ENCODE measurements at regions not wholly inside any gene's neighbourhood (a gene's known extent, or its start where the extent isn't known, plus 50 kb on each side); places are given as distances from the start of the nearest gene placed in this dataset.

DNA sequence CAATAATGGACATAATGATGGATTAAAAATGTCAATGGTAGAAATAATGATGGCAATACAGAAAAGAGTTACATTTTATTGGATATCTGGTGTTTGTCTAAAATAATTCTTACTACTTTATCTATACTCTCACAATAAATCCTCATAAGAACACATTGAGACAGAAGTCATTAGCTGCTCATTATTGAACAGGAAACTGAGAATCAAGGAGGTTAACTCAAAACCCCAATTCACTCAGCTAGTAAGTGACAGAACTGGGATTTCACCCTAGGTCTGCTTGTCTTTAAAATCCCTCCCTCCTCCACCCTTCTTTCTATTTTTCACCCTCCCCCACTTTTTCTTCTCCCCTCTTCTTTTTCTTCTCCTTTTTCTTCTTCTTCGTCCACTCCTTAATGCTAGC is 285.8 kb upstream of the TNC start:
- Histone ChIP-seq H3K36me3 (ENCODE audit: low read depth) (no peaks in the 10 kb centered on the region), H3K27ac (ENCODE audit: poor library complexity, severe bottlenecking) (no peak overlapping the region), H3K4me1 (ENCODE audit: insufficient read depth, poor library complexity, severe bottlenecking) (no peaks in the 10 kb centered on the region), H3K9me3 (ENCODE audit: severe bottlenecking) (no peaks in the 10 kb centered on the region), H3K4me3 (ENCODE audit: severe bottlenecking) (no peak overlapping the region), H3K27me3 (ENCODE audit: insufficient read depth, poor library complexity, severe bottlenecking) (no peaks in the 10 kb centered on the region)
- DNase-seq (ENCODE audit: low spot score): no peak
- ATAC-seq (ENCODE audit: low read depth): no peak
- TF ChIP-seq, protein P1, sequence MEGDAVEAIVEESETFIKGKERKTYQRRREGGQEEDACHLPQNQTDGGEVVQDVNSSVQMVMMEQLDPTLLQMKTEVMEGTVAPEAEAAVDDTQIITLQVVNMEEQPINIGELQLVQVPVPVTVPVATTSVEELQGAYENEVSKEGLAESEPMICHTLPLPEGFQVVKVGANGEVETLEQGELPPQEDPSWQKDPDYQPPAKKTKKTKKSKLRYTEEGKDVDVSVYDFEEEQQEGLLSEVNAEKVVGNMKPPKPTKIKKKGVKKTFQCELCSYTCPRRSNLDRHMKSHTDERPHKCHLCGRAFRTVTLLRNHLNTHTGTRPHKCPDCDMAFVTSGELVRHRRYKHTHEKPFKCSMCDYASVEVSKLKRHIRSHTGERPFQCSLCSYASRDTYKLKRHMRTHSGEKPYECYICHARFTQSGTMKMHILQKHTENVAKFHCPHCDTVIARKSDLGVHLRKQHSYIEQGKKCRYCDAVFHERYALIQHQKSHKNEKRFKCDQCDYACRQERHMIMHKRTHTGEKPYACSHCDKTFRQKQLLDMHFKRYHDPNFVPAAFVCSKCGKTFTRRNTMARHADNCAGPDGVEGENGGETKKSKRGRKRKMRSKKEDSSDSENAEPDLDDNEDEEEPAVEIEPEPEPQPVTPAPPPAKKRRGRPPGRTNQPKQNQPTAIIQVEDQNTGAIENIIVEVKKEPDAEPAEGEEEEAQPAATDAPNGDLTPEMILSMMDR (IDR thresholded peaks at IDR 0.05; ENCODE audit: poor library complexity, severe bottlenecking): no peak

DNA sequence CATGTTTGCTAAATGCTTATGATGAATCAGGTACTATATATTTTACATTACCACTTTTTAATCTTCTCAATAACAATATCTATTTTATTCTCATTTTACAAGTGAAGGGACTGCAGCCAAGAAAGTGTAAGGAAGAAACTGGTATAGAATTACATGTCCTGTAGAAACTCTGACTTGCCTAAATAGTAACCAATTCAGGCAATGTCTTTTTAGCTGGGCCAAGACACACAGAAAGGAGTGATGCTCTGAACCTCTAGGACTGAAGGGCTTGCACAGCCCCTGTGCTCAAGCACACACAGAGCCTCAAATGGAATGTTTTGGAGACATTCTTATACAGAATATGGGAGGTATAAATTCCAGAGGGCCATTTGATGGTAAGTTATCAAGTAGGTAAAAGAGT is 286.4 kb upstream of the TNC start:
- H3K9me3 ChIP-seq (ENCODE audit: severe bottlenecking): no peaks in the 10 kb centered on the region
- no peak for ATAC-seq (ENCODE audit: low read depth)

DNA sequence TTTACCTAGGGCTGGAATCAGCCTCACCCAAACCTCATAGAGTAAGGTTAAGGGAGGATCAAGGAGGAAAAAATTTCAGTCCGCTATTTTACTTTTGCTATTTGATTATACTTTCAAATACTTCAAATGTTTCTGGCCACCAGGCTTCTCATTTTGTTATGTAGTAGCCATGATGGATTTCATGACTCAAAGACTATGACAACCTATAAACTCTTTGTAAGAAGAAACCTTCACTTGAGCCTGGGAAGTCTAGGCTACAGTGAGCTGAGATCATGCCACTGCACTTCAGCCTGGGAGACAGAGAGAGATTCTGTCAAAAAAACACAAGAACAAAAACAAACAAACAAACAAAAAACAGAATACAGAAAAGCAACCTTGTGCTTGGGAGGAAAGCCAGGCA is 293.6 kb upstream of the TNC start:
- ATAC-seq (ENCODE audit: low read depth): no peak
- no peaks in the 10 kb centered on the region for H3K4me1 ChIP-seq (ENCODE audit: insufficient read depth, poor library complexity, severe bottlenecking)
- DNase-seq (ENCODE audit: low spot score): no peak
- no peak overlapping the region for H3K4me3 ChIP-seq (ENCODE audit: severe bottlenecking)
- TF ChIP-seq, protein P1 (IDR thresholded peaks at IDR 0.05; ENCODE audit: poor library complexity, severe bottlenecking): no peak
- no peaks in the 10 kb centered on the region for H3K9me3 ChIP-seq (ENCODE audit: severe bottlenecking)
- H3K27me3 ChIP-seq (ENCODE audit: insufficient read depth, poor library complexity, severe bottlenecking): no peaks in the 10 kb centered on the region
- H3K27ac ChIP-seq (ENCODE audit: poor library complexity, severe bottlenecking): no peak overlapping the region
- H3K36me3 ChIP-seq (ENCODE audit: low read depth): no peaks in the 10 kb centered on the region

More for the DNA sequence above, 286.4 kb upstream of the TNC start:
- no peak for DNase-seq (ENCODE audit: low spot score)
- Histone ChIP-seq H3K27ac (ENCODE audit: poor library complexity, severe bottlenecking) (no peak overlapping the region), H3K4me3 (ENCODE audit: severe bottlenecking) (no peak overlapping the region), H3K36me3 (ENCODE audit: low read depth) (no peaks in the 10 kb centered on the region), H3K4me1 (ENCODE audit: insufficient read depth, poor library complexity, severe bottlenecking) (no peaks in the 10 kb centered on the region), H3K27me3 (ENCODE audit: insufficient read depth, poor library complexity, severe bottlenecking) (no peaks in the 10 kb centered on the region)
- TF ChIP-seq, protein P1 (IDR thresholded peaks at IDR 0.05; ENCODE audit: poor library complexity, severe bottlenecking): no peak

DNA sequence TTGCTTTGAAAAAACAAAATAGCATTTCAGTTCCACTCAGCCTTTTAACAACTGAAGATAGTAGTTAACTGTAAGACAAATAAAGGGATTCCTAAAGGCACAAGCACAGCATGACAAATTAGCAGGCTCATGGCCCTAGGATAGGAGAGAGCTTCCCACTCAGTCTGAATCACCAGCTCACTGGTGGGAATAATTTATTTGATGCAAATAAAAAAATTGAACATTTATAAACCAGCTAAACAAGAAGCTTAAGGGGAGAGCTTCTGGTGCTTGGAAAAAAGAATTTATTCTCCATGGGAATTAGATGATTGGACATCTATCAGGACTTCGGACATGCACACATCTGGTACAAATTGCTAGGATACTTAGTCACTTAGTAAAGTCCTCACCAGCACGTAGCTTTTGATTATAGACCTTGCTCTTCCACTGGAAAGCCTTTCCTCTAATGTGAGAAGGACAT is 294.1 kb upstream of the TNC start:
- Histone ChIP-seq H3K4me1 (ENCODE audit: insufficient read depth, poor library complexity, severe bottlenecking) (no peaks in the 10 kb centered on the region), H3K9me3 (ENCODE audit: severe bottlenecking) (no peaks in the 10 kb centered on the region), H3K4me3 (ENCODE audit: severe bottlenecking) (no peak overlapping the region), H3K27ac (ENCODE audit: poor library complexity, severe bottlenecking) (no peak overlapping the region), H3K27me3 (ENCODE audit: insufficient read depth, poor library complexity, severe bottlenecking) (no peaks in the 10 kb centered on the region), H3K36me3 (ENCODE audit: low read depth) (no peaks in the 10 kb centered on the region)
- TF ChIP-seq, protein P1 (IDR thresholded peaks at IDR 0.05; ENCODE audit: poor library complexity, severe bottlenecking): no peak
- no peak for ATAC-seq (ENCODE audit: low read depth)
- DNase-seq (ENCODE audit: low spot score): no peak

DNA sequence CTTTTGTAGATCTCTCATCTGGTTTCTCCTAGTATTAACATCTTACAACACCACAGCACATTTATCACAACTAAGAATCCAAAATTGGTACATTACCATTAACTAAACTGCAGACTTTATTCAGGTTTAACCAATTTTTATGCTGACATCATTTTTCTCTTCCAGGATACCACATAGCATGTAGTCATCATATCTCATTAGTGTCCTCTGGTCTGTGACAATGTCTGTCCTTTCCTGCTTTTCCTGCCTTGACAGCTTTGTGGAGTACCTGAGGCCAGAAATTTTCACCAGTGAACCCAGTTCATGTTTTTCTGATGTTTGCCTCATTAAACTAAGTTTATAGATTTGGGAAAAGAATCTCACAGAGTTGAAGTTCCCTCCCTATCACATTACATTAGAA is 294.7 kb upstream of the TNC start:
- Histone ChIP-seq H3K27ac (ENCODE audit: poor library complexity, severe bottlenecking) (no peak overlapping the region), H3K9me3 (ENCODE audit: severe bottlenecking) (no peaks in the 10 kb centered on the region), H3K4me3 (ENCODE audit: severe bottlenecking) (no peak overlapping the region), H3K36me3 (ENCODE audit: low read depth) (no peaks in the 10 kb centered on the region), H3K4me1 (ENCODE audit: insufficient read depth, poor library complexity, severe bottlenecking) (no peaks in the 10 kb centered on the region), H3K27me3 (ENCODE audit: insufficient read depth, poor library complexity, severe bottlenecking) (no peaks in the 10 kb centered on the region)
- no peak for ATAC-seq (ENCODE audit: low read depth)
- DNase-seq (ENCODE audit: low spot score): no peak
- TF ChIP-seq, protein P1 (IDR thresholded peaks at IDR 0.05; ENCODE audit: poor library complexity, severe bottlenecking): no peak
